ENCODE measurements at regions not wholly inside any gene's neighbourhood (a gene's known extent, or its start where the extent isn't known, plus 50 kb on each side); places are given as distances from the start of the nearest gene placed in this dataset.

- DNase-seq (ENCODE audit: low read depth, low spot score) (no peak), FAIRE-seq (no peak)
- TF ChIP-seq GATA2 (IDR thresholded peaks at IDR 0.05; ENCODE audit: insufficient read depth, insufficient read length, low read depth, low read length) (no peak), FOS (IDR thresholded peaks at IDR 0.05; ENCODE audit: borderline replicate concordance, insufficient read depth, low read length) (no peak), CTCF (IDR thresholded peaks at IDR 0.05; ENCODE audit: extremely low read depth in 1 of 2, insufficient read depth in 1 of 2, low read depth in 1 of 2, low read length in 2 of 2) (no peak), JUN (IDR thresholded peaks at IDR 0.05; ENCODE audit: borderline replicate concordance, insufficient read depth, insufficient read length, low read depth) (no peak), POLR2AphosphoS5 (IDR thresholded peaks at IDR 0.05; ENCODE audit: insufficient read depth, low read depth, low read length) (no peak), MYC (IDR thresholded peaks at IDR 0.05; ENCODE audit: low read depth, low read length) (no peak), EZH2 (IDR thresholded peaks at IDR 0.05; ENCODE audit: borderline replicate concordance, low read depth, low read length, severe bottlenecking) (no peak), POLR2A (IDR thresholded peaks at IDR 0.05; ENCODE audit: low read depth, low read length) (no peak)
- TF ChIP-seq, protein P1, sequence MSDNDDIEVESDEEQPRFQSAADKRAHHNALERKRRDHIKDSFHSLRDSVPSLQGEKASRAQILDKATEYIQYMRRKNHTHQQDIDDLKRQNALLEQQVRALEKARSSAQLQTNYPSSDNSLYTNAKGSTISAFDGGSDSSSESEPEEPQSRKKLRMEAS (IDR thresholded peaks at IDR 0.05; ENCODE audit: insufficient read depth, insufficient read length), result no peak
- dilution Hi-C loops (cut with MboI; ENCODE audit: extremely low pct_ligation_motif_present, low sequenced_read_pairs), result no loop called here
- Histone ChIP-seq H3K9me3 (replicated peaks; ENCODE audit: control insufficient read depth, insufficient read depth, low read length) (no peaks in the 10 kb centered on the region), H3K9ac (replicated peaks; ENCODE audit: extremely low read depth, insufficient read depth, low read length) (no peak overlapping the region), H3K4me3 (replicated peaks in 1 of 3; ENCODE audit: insufficient read depth in 1 of 3, low read depth in 1 of 3, low read length in 3 of 3) (no peak overlapping the region), H3K4me1 (ENCODE audit: control insufficient read depth, extremely low read depth, insufficient read depth, low read length) (no peaks in the 10 kb centered on the region), H3K9me1 (replicated peaks; ENCODE audit: control insufficient read depth, extremely low read depth, insufficient read depth, low read length) (no peaks in the 10 kb centered on the region), H2AFZ (ENCODE audit: low read depth, low read length) (no peak overlapping the region), H3K79me2 (ENCODE audit: control insufficient read depth, insufficient read depth, low read length) (no peaks in the 10 kb centered on the region), H3K27me3 (ENCODE audit: control insufficient read depth in 2 of 2, insufficient read depth in 2 of 2, low read length in 2 of 2) (peaks cover 0 to 3% of the 10 kb centered on the region in 2 experiments), H3K36me3 (ENCODE audit: control insufficient read depth in 2 of 2, extremely low read depth in 1 of 2, insufficient read depth in 2 of 2, low read length in 2 of 2) (no peaks in the 10 kb centered on the region), H3K4me2 (ENCODE audit: insufficient read depth, low read length) (no peak overlapping the region), H3K27ac (ENCODE audit: insufficient read depth, low read depth, low read length) (no peak overlapping the region), H4K20me1 (replicated peaks; ENCODE audit: control insufficient read depth, extremely low read depth, insufficient read depth, low read length) (no peaks in the 10 kb centered on the region)
- ChIA-PET CTCF (no interaction called here), POLR2A (no interaction called here)
- intact Hi-C loops (cut with micrococcal nuclease), result no loop called here
- BruUV-seq (replicated peaks), result no TSS peak
Measured at GRCh38 chr2:200218645-200219044, 87.8 kb upstream of the SPATS2L start.

Measured in endothelial cell of umbilical vein (primary cell).